ENCODE measurements at regions not wholly inside any gene's neighbourhood (a gene's known extent, or its start where the extent isn't known, plus 50 kb on each side); places are given as distances from the start of the nearest gene placed in this dataset.
"Not testable (repeated sequence)": the region's sequence is repeated elsewhere in the genome, so short reads cannot be mapped to it uniquely, and the experiment has no call there.

DNA sequence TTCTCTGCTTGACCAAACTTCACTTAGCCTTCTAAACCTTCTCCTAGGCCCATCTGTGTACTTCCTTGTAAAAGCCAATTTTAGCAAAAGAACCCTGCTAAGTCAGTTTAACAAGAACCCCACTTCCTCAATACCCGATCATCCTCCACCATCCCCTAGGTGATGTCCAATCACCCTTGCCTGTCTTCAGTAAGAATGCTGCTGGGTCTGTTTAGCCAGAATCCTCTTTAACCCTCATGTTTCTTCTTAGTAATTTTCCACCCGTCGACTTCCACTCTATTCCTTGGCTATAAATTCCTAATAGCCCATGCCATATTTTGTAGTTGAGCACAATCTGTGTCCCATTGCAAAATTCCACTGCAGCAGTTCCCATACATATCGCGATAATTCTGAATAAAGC, 780.0 kb upstream of the RAB6C start:
- no peak for DNase-seq (ENCODE audit: low read depth)
- TF ChIP-seq, protein P1, sequence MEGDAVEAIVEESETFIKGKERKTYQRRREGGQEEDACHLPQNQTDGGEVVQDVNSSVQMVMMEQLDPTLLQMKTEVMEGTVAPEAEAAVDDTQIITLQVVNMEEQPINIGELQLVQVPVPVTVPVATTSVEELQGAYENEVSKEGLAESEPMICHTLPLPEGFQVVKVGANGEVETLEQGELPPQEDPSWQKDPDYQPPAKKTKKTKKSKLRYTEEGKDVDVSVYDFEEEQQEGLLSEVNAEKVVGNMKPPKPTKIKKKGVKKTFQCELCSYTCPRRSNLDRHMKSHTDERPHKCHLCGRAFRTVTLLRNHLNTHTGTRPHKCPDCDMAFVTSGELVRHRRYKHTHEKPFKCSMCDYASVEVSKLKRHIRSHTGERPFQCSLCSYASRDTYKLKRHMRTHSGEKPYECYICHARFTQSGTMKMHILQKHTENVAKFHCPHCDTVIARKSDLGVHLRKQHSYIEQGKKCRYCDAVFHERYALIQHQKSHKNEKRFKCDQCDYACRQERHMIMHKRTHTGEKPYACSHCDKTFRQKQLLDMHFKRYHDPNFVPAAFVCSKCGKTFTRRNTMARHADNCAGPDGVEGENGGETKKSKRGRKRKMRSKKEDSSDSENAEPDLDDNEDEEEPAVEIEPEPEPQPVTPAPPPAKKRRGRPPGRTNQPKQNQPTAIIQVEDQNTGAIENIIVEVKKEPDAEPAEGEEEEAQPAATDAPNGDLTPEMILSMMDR (conservative IDR thresholded peaks at IDR 0.05; ENCODE audit: low read depth, low read length), result no peak

DNA sequence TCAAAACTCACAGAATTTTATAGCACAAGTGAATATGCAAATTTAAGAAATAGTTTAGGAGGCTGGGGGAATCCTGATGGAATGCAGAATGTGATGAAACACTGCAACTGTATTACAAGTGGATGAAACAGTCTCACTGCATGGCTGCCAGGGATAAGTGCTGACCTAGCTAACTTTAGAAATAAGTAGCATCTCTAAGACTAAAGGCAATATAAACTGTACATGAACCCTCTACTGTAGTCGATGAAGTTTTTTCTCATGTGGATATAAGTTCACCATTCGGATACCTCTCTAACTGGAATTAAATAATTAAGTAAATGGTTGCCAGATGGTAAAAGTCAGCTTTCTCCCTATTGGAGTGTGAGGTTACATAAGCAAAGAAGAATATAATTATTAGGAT, 777.8 kb upstream of the RAB6C start:
- no peak overlapping the region for H3K4me3 ChIP-seq (ENCODE audit: low read depth, low read length)
- DNase-seq (ENCODE audit: low read depth), result no peak
- TF ChIP-seq, protein P1 (conservative IDR thresholded peaks at IDR 0.05; ENCODE audit: low read depth, low read length), result no peak

More for the DNA sequence above, 780.0 kb upstream of the RAB6C start:
- H3K4me3 ChIP-seq (ENCODE audit: low read depth, low read length), result no peak overlapping the region

DNA sequence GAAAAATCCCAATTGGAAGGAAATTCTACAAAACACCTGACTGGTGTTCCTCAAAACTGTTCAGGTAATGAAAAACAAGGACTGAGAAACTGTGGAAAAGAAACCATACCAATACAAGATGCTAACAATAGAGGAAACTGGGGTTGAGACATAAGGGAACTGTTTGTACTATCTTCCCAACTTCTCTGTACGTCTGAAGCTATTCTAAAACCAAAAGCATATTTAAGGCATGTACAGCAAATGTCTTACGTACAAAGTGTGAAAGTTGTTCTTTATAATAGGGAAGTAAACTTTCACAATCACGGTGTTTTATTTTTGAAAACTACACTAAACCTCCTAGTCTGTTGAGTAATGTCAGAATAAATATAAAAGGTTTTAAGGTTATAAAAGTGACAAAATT, 776.1 kb upstream of the RAB6C start:
- TF ChIP-seq, protein P1 (conservative IDR thresholded peaks at IDR 0.05; ENCODE audit: low read depth, low read length), result no peak
- no peak overlapping the region for H3K4me3 ChIP-seq (ENCODE audit: low read depth, low read length)
- DNase-seq (ENCODE audit: low read depth), result no peak

DNA sequence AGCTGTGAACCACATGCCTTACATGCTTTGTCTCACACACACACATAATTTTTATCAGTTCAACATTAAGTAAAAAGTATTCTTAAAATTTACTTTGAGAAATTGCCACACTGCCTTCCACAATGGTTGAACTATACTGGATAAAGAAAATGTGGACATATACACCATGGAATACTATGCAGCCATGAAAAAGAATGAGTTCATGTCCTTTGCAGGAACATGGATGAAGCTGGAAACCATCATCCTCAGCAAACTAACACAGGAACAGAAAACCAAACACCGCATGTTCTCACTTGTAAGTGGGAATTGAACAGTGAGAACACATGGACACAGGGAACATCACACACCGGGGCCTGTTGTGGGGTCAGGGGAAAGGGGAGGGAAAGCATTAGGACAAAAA, 774.9 kb upstream of the RAB6C start:
- DNase-seq (ENCODE audit: low read depth); H3K4me3 ChIP-seq (ENCODE audit: low read depth, low read length): not testable (repeated sequence)

DNA sequence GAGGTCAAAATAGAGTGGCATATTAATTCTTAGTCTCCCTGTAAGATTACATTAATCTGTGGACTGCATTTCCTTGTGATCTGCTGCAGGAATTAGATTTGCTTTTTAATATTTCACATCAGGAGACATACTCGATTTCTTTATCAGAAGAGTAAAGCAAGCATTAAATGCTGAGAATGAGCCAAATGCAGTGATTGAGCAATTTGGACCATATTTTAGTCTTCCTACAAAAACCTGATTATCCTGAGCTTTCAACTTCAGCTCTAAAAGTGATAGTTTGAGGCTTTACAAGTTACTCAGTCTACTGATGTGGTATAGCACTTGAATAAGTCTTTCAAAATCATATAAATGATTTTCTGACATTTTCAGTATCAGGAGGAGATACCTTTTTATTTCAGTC, 774.3 kb upstream of the RAB6C start:
- no peak overlapping the region for H3K4me3 ChIP-seq (ENCODE audit: low read depth, low read length)
- TF ChIP-seq, protein P1 (conservative IDR thresholded peaks at IDR 0.05; ENCODE audit: low read depth, low read length), result no peak
- no peak for DNase-seq (ENCODE audit: low read depth)

DNA sequence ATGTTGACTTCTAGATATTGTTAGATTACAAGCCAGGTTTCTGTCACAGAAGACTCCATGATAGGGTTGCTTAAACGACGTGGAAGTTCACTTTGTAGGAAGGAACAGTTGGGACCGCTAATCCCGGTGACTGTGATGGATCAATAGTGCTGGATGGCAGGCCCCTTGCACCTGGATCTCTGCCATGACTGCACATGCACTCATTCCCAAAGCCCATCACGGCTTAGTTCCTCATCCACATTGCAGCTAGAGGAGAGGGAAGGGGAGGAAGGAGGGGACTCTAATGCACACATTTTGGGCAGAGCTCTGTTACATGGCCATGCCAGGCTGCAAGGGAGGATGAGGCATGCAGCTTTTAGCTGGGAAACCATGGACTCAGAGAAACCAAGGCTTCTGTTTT, 773.7 kb upstream of the RAB6C start:
- TF ChIP-seq, protein P1 (conservative IDR thresholded peaks at IDR 0.05; ENCODE audit: low read depth, low read length), result no peak
- DNase-seq (ENCODE audit: low read depth), result no peak
- H3K4me3 ChIP-seq (ENCODE audit: low read depth, low read length), result no peak overlapping the region

DNA sequence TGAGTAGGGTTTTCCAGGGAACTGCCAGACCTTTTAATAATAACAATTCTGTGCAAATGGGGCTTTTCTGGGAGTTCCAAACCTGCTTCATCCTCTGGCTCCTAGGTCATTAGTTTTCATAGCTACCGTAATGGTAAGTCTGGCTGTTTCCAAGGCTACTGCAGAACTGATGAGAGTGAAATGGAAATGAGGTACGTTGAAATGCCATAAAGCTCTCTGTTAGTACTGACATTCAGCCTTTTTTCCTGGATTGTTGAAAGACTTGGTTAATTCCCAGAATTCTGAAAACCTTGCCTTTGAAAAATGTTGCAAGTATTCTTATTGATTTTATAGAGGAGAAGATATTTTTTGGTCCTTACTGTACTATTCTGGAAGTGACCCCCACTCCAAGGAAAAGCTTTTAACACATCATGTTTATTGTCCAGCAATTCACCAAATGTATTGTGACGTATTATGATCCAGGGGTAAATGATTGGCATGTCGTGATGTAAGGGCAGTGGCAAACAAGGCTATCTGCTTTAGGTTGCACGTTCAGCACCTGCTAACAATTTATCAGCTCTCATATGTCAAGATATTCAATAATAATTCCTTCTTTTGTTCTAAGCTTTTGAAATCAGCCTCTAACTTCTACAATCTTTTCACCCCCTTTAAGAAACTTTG, 767.0 kb upstream of the RAB6C start:
- H3K4me3 ChIP-seq (ENCODE audit: low read depth, low read length), result no peak overlapping the region
- DNase-seq (ENCODE audit: low read depth), result no peak
- TF ChIP-seq, protein P1 (conservative IDR thresholded peaks at IDR 0.05; ENCODE audit: low read depth, low read length), result no peak
